ENCODE measurements at regions not wholly inside any gene's neighbourhood (a gene's known extent, or its start where the extent isn't known, plus 50 kb on each side); places are given as distances from the start of the nearest gene placed in this dataset.

GRCh38 chr5:66415208-66415607 lies 181.0 kb upstream of the MAST4 start:
- H2AFZ ChIP-seq (ENCODE audit: low read length) = no peak overlapping the region
- no peak overlapping the region for H3K4me3 ChIP-seq (ENCODE audit: low read depth, low read length, poor library complexity, severe bottlenecking)
- H3K27ac ChIP-seq (ENCODE audit: low read depth, low read length, poor library complexity, severe bottlenecking) = no peak overlapping the region
- H4K20me1 ChIP-seq (ENCODE audit: insufficient read depth, low read length) = no peaks in the 10 kb centered on the region
- no peaks in the 10 kb centered on the region for H3F3A ChIP-seq (ENCODE audit: insufficient read depth, low read length)
- no peak for TF ChIP-seq CTCF (IDR thresholded peaks at IDR 0.05; ENCODE audit: low read length)
- TF ChIP-seq EZH2 (IDR thresholded peaks at IDR 0.05; ENCODE audit: borderline replicate concordance, low read length) = no peak
- H3K9ac ChIP-seq (ENCODE audit: low read length) = no peak overlapping the region
- no peaks in the 10 kb centered on the region for H3K9me3 ChIP-seq (ENCODE audit: low read length)
- H3K27me3 ChIP-seq (ENCODE audit: insufficient read depth, low read length) = no peaks in the 10 kb centered on the region
- H3K4me1 ChIP-seq (ENCODE audit: insufficient read depth, low read length, severe bottlenecking) = no peaks in the 10 kb centered on the region
- no peaks in the 10 kb centered on the region for H3K36me3 ChIP-seq (ENCODE audit: insufficient read depth, low read length)
- no peaks in the 10 kb centered on the region for H3K79me2 ChIP-seq (ENCODE audit: insufficient read depth, low read length)
- H3K9me2 ChIP-seq (ENCODE audit: low read depth, low read length) = no peaks in the 10 kb centered on the region
- no peak overlapping the region for H3K4me2 ChIP-seq (ENCODE audit: low read length)

GRCh38 chr5:66416698-66417097 lies 179.5 kb upstream of the MAST4 start:
- Histone ChIP-seq H3K27ac (ENCODE audit: low read depth, low read length, poor library complexity, severe bottlenecking) (no peak overlapping the region), H3K4me3 (ENCODE audit: low read depth, low read length, poor library complexity, severe bottlenecking) (no peak overlapping the region), H3K4me1 (ENCODE audit: insufficient read depth, low read length, severe bottlenecking) (no peaks in the 10 kb centered on the region), H3K9me2 (ENCODE audit: low read depth, low read length) (no peaks in the 10 kb centered on the region), H3K9ac (ENCODE audit: low read length) (no peak overlapping the region), H3K9me3 (ENCODE audit: low read length) (no peaks in the 10 kb centered on the region), H4K20me1 (ENCODE audit: insufficient read depth, low read length) (no peaks in the 10 kb centered on the region), H3F3A (ENCODE audit: insufficient read depth, low read length) (no peaks in the 10 kb centered on the region), H3K79me2 (ENCODE audit: insufficient read depth, low read length) (no peaks in the 10 kb centered on the region), H3K4me2 (ENCODE audit: low read length) (no peak overlapping the region), H2AFZ (ENCODE audit: low read length) (no peak overlapping the region), H3K27me3 (ENCODE audit: insufficient read depth, low read length) (no peaks in the 10 kb centered on the region), H3K36me3 (ENCODE audit: insufficient read depth, low read length) (no peaks in the 10 kb centered on the region)
- TF ChIP-seq CTCF (IDR thresholded peaks at IDR 0.05; ENCODE audit: low read length) (no peak), EZH2 (IDR thresholded peaks at IDR 0.05; ENCODE audit: borderline replicate concordance, low read length) (no peak)

GRCh38 chr5:66417781-66418180 lies 178.4 kb upstream of the MAST4 start:
- no peaks in the 10 kb centered on the region for H3K36me3 ChIP-seq (ENCODE audit: insufficient read depth, low read length)
- H3K4me2 ChIP-seq (ENCODE audit: low read length) = no peak overlapping the region
- no peaks in the 10 kb centered on the region for H3K79me2 ChIP-seq (ENCODE audit: insufficient read depth, low read length)
- no peaks in the 10 kb centered on the region for H3K9me2 ChIP-seq (ENCODE audit: low read depth, low read length)
- H3K4me3 ChIP-seq (ENCODE audit: low read depth, low read length, poor library complexity, severe bottlenecking) = no peak overlapping the region
- H3K27ac ChIP-seq (ENCODE audit: low read depth, low read length, poor library complexity, severe bottlenecking) = no peak overlapping the region
- H3K27me3 ChIP-seq (ENCODE audit: insufficient read depth, low read length) = no peaks in the 10 kb centered on the region
- TF ChIP-seq EZH2 (IDR thresholded peaks at IDR 0.05; ENCODE audit: borderline replicate concordance, low read length) (no peak), CTCF (IDR thresholded peaks at IDR 0.05; ENCODE audit: low read length) (no peak)
- H2AFZ ChIP-seq (ENCODE audit: low read length) = no peak overlapping the region
- no peak overlapping the region for H3K9ac ChIP-seq (ENCODE audit: low read length)
- no peaks in the 10 kb centered on the region for H3F3A ChIP-seq (ENCODE audit: insufficient read depth, low read length)
- H3K4me1 ChIP-seq (ENCODE audit: insufficient read depth, low read length, severe bottlenecking) = no peaks in the 10 kb centered on the region
- H3K9me3 ChIP-seq (ENCODE audit: low read length) = no peaks in the 10 kb centered on the region
- H4K20me1 ChIP-seq (ENCODE audit: insufficient read depth, low read length) = no peaks in the 10 kb centered on the region
